ENCODE measurements at regions not wholly inside any gene's neighbourhood (a gene's known extent, or its start where the extent isn't known, plus 50 kb on each side); places are given as distances from the start of the nearest gene placed in this dataset.
A peak's percentile ranks its signal among the peaks of the same experiment; 100 is the strongest.

GRCh38 chr13:24052547-24053518, 107.7 kb upstream of the SPATA13 start:
- no peaks in the 10 kb centered on the region for H3K9me3 ChIP-seq (ENCODE audit: control insufficient read depth in 1 of 2, insufficient read depth in 1 of 2, low read length in 2 of 2)
- no peaks in the 10 kb centered on the region for H3K27me3 ChIP-seq (ENCODE audit: control insufficient read depth in 1 of 2, insufficient read depth in 2 of 2, low read length in 2 of 2)
- H3K27ac Mint-ChIP-seq = no peak overlapping the region
- no peak overlapping the region for H3K4me3 Mint-ChIP-seq
- no peak for TF ChIP-seq CTCF (IDR thresholded peaks at IDR 0.05)
- no peak for ATAC-seq (ENCODE audit: poor library complexity)
- H3K27me3 Mint-ChIP-seq = peaks cover 15% of the 10 kb centered on the region
- H3K36me3 ChIP-seq (ENCODE audit: insufficient read depth, low read length) = no peaks in the 10 kb centered on the region
- no peak overlapping the region for H3K4me3 ChIP-seq (ENCODE audit: low read length)
- no peak for DNase-seq
- CTCF ChIA-PET = interaction anchor here (1.1 to 2.2 kb wide), 3 partner anchors 166 to 176 kb away, joined by 4 to 12 read pairs (median 6); no protein-coding TSS in a partner anchor
- no peaks in the 10 kb centered on the region for H3K9me3 Mint-ChIP-seq
- peaks cover 10% of the 10 kb centered on the region for H3K4me1 Mint-ChIP-seq (ENCODE audit: low read depth)
- H3K36me3 Mint-ChIP-seq (ENCODE audit: low read depth) = no peaks in the 10 kb centered on the region
- no peak overlapping the region for H3K27ac ChIP-seq (ENCODE audit: low read depth in 1 of 2, low read length in 2 of 2)
- POLR2A ChIA-PET = no interaction called here
- no peaks in the 10 kb centered on the region for H3K4me1 ChIP-seq (ENCODE audit: insufficient read depth, low read length)
- intact Hi-C loops (cut with DNase I, micrococcal nuclease) = loop anchor here (1.0 kb wide), 1 partner anchor 167 kb away; no protein-coding TSS in a partner anchor

GRCh38 chr13:24053519-24054251, 106.8 kb upstream of the SPATA13 start:
- Histone ChIP-seq H3K27me3 (ENCODE audit: control insufficient read depth in 1 of 2, insufficient read depth in 2 of 2, low read length in 2 of 2) (no peaks in the 10 kb centered on the region), H3K4me1 (ENCODE audit: insufficient read depth, low read length) (no peaks in the 10 kb centered on the region), H3K27ac (ENCODE audit: low read depth in 1 of 2, low read length in 2 of 2) (no peak overlapping the region), H3K9me3 (ENCODE audit: control insufficient read depth in 1 of 2, insufficient read depth in 1 of 2, low read length in 2 of 2) (no peaks in the 10 kb centered on the region), H3K36me3 (ENCODE audit: insufficient read depth, low read length) (no peaks in the 10 kb centered on the region), H3K4me3 (ENCODE audit: low read length) (no peak overlapping the region)
- ChIA-PET CTCF (interaction anchor here (0.7 to 2.2 kb wide), 4 partner anchors 14 to 175 kb away, joined by 4 to 12 read pairs (median 5); no protein-coding TSS in a partner anchor), POLR2A (no interaction called here)
- peaks cover 10% of the 10 kb centered on the region for H3K4me1 Mint-ChIP-seq (ENCODE audit: low read depth)
- intact Hi-C loops (cut with DNase I, micrococcal nuclease) = loop anchor here (1.0 kb wide), 1 partner anchor 167 kb away; no protein-coding TSS in a partner anchor
- no peak overlapping the region for H3K27ac Mint-ChIP-seq
- peak; percentile 98 for ATAC-seq (ENCODE audit: poor library complexity)
- TF ChIP-seq CTCF (IDR thresholded peaks at IDR 0.05) = peak; percentile 75
- no peak overlapping the region for H3K4me3 Mint-ChIP-seq
- no peaks in the 10 kb centered on the region for H3K36me3 Mint-ChIP-seq (ENCODE audit: low read depth)
- DNase-seq = peak; percentile 29 to 79 (median 46)
- H3K9me3 Mint-ChIP-seq = no peaks in the 10 kb centered on the region
- peaks cover 15% of the 10 kb centered on the region for H3K27me3 Mint-ChIP-seq

GRCh38 chr13:24056616-24057137, 103.8 kb upstream of the SPATA13 start:
- H3K9me3 ChIP-seq (ENCODE audit: control insufficient read depth in 1 of 2, insufficient read depth in 1 of 2, low read length in 2 of 2) = no peaks in the 10 kb centered on the region
- intact Hi-C loops (cut with DNase I, micrococcal nuclease) = no loop called here
- Mint-ChIP-seq H3K4me1 (ENCODE audit: low read depth) (peaks cover 10% of the 10 kb centered on the region), H3K36me3 (ENCODE audit: low read depth) (no peaks in the 10 kb centered on the region), H3K27me3 (peaks cover 9% of the 10 kb centered on the region), H3K27ac (no peak overlapping the region), H3K9me3 (no peaks in the 10 kb centered on the region), H3K4me3 (no peak overlapping the region)
- no peak for TF ChIP-seq CTCF (IDR thresholded peaks at IDR 0.05)
- no peak overlapping the region for H3K27ac ChIP-seq (ENCODE audit: low read depth in 1 of 2, low read length in 2 of 2)
- no peak for DNase-seq
- ChIA-PET POLR2A (no interaction called here), CTCF (no interaction called here)
- H3K4me1 ChIP-seq (ENCODE audit: insufficient read depth, low read length) = no peaks in the 10 kb centered on the region
- no peak overlapping the region for H3K4me3 ChIP-seq (ENCODE audit: low read length)
- ATAC-seq (ENCODE audit: poor library complexity) = no peak
- H3K36me3 ChIP-seq (ENCODE audit: insufficient read depth, low read length) = no peaks in the 10 kb centered on the region
- no peaks in the 10 kb centered on the region for H3K27me3 ChIP-seq (ENCODE audit: control insufficient read depth in 1 of 2, insufficient read depth in 2 of 2, low read length in 2 of 2)

Measured in CD4-positive, alpha-beta T cell (primary cell).